ENCODE measurements at regions not wholly inside any gene's neighbourhood (a gene's known extent, or its start where the extent isn't known, plus 50 kb on each side); places are given as distances from the start of the nearest gene placed in this dataset.

DNA sequence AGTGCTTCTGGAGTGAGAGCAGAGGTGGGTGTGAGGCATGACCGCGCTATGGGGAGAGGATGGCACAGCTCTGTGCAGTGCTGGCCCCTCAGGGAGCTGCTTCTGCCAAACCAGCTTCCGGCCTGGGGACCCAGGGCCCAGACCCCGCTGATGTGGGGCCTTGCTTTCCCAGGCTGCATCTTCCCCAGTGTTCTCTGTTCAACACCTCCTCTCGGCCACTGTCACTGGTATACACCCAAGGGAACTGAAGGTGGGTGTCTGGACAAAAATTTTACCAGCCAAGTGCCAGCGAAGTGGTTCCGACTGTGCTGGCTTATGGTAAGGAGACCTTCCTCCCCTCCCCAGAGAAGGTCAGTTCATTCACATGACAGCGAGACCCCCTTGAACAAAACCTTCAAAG lies 179.1 kb downstream of the AACS start:
- TF ChIP-seq ZNF331 (CRISPR knock-in tag; IDR thresholded peaks at IDR 0.05; ENCODE audit: low read depth) (no peak), EZH2phosphoT487 (IDR thresholded peaks at IDR 0.05; ENCODE audit: unreplicated experiment) (no peak)
- Histone ChIP-seq H3K9me2 (ENCODE audit: insufficient read depth) (no peaks in the 10 kb centered on the region), H3K4me1 (ENCODE audit: insufficient read depth) (peaks cover 25% of the 10 kb centered on the region), H3K4me3 (no peak overlapping the region), H3K79me2 (replicated peaks; ENCODE audit: insufficient read depth) (peaks cover 74% of the 10 kb centered on the region), H3F3A (replicated peaks; ENCODE audit: low read depth) (no peaks in the 10 kb centered on the region), H2AFZ (no peak overlapping the region), H4K20me1 (replicated peaks; ENCODE audit: insufficient read depth) (peaks cover 21% of the 10 kb centered on the region), H3K36me3 (ENCODE audit: insufficient read depth) (0 out of 2 replicates have a peak, but pooled peaks cover 3% of the 10 kb centered on the region), H3K27me3 (ENCODE audit: insufficient read depth) (no peaks in the 10 kb centered on the region), H3K27ac (ENCODE audit: low read depth) (no peak overlapping the region), H3K4me2 (no peak overlapping the region)
- H3K27ac Mint-ChIP-seq, result no peak overlapping the region
- DNase-seq (ENCODE audit: low spot score) (no peak), ATAC-seq (no peak)
- H3K36me3 Mint-ChIP-seq (ENCODE audit: low read depth), result peaks cover 49% of the 10 kb centered on the region
- no peak overlapping the region for H3K4me3 Mint-ChIP-seq
- peaks cover 63% of the 10 kb centered on the region for H3K4me1 Mint-ChIP-seq
- H3K27me3 Mint-ChIP-seq (ENCODE audit: insufficient read depth, low read depth, poor library complexity), result peaks cover 10% of the 10 kb centered on the region
- no peaks in the 10 kb centered on the region for H3K9me3 Mint-ChIP-seq

DNA sequence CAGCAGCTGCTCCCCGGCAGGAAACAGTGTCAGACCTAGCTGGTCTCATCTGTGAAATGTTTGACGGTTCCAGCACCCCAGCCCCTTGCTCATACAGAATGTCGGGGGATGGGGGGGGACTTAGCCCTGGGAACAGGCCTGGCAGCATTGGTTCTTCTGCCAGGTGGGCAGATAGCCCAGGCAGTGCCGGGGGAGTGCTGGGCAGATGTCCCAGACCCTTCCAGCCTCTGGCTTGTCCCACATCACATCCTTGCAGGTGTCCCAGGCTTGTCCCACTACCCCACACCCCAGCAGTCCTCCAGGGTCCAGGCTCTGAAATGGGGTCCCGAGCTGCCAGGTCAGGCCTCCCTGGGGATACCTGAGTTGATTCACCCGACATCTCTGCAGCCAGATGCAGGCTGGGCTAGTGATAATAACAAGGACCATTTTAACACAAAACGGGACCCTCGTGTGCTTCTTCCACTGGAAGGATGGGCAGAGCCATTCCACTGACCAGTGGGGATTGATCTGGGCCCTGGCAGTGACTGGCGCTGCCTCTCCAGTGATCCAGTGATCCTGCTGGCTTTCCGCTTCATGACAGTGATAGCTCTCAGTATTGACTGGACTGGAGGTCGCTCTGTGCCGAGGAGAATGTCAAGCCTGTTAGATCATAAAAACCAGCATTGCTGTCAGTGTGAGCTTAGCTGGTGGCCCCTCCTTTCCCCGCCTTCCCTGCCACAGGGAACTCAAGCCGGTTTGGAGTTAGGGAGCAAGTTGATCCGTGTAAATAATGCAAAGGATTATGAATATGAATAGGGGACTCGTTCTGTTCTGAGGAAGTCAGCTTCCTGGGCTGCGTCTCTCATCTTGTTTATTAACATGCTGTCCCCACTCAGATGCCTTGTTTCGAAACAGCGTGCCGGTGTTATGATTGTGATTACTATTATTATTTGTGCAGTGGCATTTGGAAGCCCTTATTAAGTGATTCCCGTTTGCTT lies 180.6 kb downstream of the AACS start:
- Histone ChIP-seq H3K36me3 (ENCODE audit: insufficient read depth) (0 out of 2 replicates have a peak, but pooled peaks cover 3% of the 10 kb centered on the region), H3K27ac (ENCODE audit: low read depth) (no peak overlapping the region), H3F3A (replicated peaks; ENCODE audit: low read depth) (no peaks in the 10 kb centered on the region), H3K4me1 (ENCODE audit: insufficient read depth) (peaks cover 18% of the 10 kb centered on the region), H4K20me1 (replicated peaks; ENCODE audit: insufficient read depth) (peaks cover 24% of the 10 kb centered on the region), H3K27me3 (ENCODE audit: insufficient read depth) (no peaks in the 10 kb centered on the region), H2AFZ (no peak overlapping the region), H3K79me2 (replicated peaks; ENCODE audit: insufficient read depth) (peaks cover 72% of the 10 kb centered on the region), H3K4me3 (no peak overlapping the region), H3K9me2 (ENCODE audit: insufficient read depth) (no peaks in the 10 kb centered on the region), H3K4me2 (0 out of 2 replicates have a peak overlapping the region, but pooled peaks have one; percentile 24)
- DNase-seq (ENCODE audit: low spot score), result no peak
- H3K27ac Mint-ChIP-seq, result no peak overlapping the region; the same call in 1 of the 2 replicates
- no peak for ATAC-seq
- no peaks in the 10 kb centered on the region for H3K9me3 Mint-ChIP-seq
- H3K27me3 Mint-ChIP-seq (ENCODE audit: insufficient read depth, low read depth, poor library complexity), result peaks cover 10% of the 10 kb centered on the region
- H3K4me3 Mint-ChIP-seq, result no peak overlapping the region
- peaks cover 55% of the 10 kb centered on the region for H3K4me1 Mint-ChIP-seq
- peaks cover 40% of the 10 kb centered on the region for H3K36me3 Mint-ChIP-seq (ENCODE audit: low read depth)
- TF ChIP-seq ZNF114 (CRISPR knock-in tag; IDR thresholded peaks at IDR 0.05) (no peak), NANOG (IDR thresholded peaks at IDR 0.05; ENCODE audit: borderline replicate concordance) (no peak), JUNB (IDR thresholded peaks at IDR 0.05; ENCODE audit: unreplicated experiment) (no peak), EZH2 (IDR thresholded peaks at IDR 0.05; ENCODE audit: low read depth, unreplicated experiment) (no peak), CREB1 (CRISPR knock-in tag; IDR thresholded peaks at IDR 0.05; ENCODE audit: low read depth) (no peak), ZNF331 (CRISPR knock-in tag; IDR thresholded peaks at IDR 0.05; ENCODE audit: low read depth) (no peak), EZH2phosphoT487 (IDR thresholded peaks at IDR 0.05; ENCODE audit: unreplicated experiment) (no peak)
- TF ChIP-seq, protein P1, sequence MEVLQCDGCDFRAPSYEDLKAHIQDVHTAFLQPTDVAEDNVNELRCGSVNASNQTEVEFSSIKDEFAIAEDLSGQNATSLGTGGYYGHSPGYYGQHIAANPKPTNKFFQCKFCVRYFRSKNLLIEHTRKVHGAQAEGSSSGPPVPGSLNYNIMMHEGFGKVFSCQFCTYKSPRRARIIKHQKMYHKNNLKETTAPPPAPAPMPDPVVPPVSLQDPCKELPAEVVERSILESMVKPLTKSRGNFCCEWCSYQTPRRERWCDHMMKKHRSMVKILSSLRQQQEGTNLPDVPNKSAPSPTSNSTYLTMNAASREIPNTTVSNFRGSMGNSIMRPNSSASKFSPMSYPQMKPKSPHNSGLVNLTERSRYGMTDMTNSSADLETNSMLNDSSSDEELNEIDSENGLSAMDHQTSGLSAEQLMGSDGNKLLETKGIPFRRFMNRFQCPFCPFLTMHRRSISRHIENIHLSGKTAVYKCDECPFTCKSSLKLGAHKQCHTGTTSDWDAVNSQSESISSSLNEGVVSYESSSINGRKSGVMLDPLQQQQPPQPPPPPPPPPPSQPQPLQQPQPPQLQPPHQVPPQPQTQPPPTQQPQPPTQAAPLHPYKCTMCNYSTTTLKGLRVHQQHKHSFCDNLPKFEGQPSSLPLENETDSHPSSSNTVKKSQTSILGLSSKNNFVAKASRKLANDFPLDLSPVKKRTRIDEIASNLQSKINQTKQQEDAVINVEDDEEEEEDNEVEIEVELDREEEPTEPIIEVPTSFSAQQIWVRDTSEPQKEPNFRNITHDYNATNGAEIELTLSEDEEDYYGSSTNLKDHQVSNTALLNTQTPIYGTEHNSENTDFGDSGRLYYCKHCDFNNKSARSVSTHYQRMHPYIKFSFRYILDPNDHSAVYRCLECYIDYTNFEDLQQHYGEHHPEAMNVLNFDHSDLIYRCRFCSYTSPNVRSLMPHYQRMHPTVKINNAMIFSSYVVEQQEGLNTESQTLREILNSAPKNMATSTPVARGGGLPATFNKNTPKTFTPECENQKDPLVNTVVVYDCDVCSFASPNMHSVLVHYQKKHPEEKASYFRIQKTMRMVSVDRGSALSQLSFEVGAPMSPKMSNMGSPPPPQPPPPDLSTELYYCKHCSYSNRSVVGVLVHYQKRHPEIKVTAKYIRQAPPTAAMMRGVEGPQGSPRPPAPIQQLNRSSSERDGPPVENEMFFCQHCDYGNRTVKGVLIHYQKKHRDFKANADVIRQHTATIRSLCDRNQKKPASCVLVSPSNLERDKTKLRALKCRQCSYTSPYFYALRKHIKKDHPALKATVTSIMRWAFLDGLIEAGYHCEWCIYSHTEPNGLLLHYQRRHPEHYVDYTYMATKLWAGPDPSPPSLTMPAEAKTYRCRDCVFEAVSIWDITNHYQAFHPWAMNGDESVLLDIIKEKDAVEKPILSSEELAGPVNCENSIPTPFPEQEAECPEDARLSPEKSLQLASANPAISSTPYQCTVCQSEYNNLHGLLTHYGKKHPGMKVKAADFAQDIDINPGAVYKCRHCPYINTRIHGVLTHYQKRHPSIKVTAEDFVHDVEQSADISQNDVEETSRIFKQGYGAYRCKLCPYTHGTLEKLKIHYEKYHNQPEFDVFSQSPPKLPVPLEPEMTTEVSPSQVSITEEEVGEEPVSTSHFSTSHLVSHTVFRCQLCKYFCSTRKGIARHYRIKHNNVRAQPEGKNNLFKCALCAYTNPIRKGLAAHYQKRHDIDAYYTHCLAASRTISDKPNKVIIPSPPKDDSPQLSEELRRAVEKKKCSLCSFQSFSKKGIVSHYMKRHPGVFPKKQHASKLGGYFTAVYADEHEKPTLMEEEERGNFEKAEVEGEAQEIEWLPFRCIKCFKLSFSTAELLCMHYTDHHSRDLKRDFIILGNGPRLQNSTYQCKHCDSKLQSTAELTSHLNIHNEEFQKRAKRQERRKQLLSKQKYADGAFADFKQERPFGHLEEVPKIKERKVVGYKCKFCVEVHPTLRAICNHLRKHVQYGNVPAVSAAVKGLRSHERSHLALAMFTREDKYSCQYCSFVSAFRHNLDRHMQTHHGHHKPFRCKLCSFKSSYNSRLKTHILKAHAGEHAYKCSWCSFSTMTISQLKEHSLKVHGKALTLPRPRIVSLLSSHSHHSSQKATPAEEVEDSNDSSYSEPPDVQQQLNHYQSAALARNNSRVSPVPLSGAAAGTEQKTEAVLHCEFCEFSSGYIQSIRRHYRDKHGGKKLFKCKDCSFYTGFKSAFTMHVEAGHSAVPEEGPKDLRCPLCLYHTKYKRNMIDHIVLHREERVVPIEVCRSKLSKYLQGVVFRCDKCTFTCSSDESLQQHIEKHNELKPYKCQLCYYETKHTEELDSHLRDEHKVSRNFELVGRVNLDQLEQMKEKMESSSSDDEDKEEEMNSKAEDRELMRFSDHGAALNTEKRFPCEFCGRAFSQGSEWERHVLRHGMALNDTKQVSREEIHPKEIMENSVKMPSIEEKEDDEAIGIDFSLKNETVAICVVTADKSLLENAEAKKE (CRISPR knock-in tag; IDR thresholded peaks at IDR 0.05), result no peak
